HepG2 (cell line): ENCODE measurements at regions not wholly inside any gene's neighbourhood (a gene's known extent, or its start where the extent isn't known, plus 50 kb on each side); places are given as distances from the start of the nearest gene placed in this dataset.

ENCODE experiments used
- ATAC-seq: fragments of 200-7000 bp; cut with Tn5 transposase; 3 replicates; pipeline ENCODE4 v1.9.1; 2020; ENCODE audit warnings: mild to moderate bottlenecking, moderate library complexity
- BruUV-seq: library from RNA; stranded (reverse); fragments of 400-500 nt; replicated peaks from 2 replicates; lab custom pipeline; 2021; lab: Mats Ljungman, UMichigan
- CTCF ChIA-PET: fragments of 300-600 bp; formaldehyde crosslinking; extraction: SDS; loops from one replicate; lab custom pipeline; 2021; ENCODE audit warnings: low total read pairs, inconsistent platforms, low intra/inter-chr PET ratio; lab: Yijun Ruan, JAX
- POLR2A ChIA-PET: fragments of 350-600 bp; sonication (Branson Sonifier 250); formaldehyde crosslinking; loops from one replicate; lab custom pipeline; 2020; ENCODE audit warnings: antibody characterized with exemption, inconsistent platforms; lab: Yijun Ruan, JAX
- DNase-seq: peaks from one replicate; pipeline ENCODE4 v3.0.0-alpha.2; 2015; ENCODE audit warnings: low spot score
- FAIRE-seq: peaks from 3 replicates; lab custom pipeline; 2011; peaks lifted over from hg19 to GRCh38; lab: Jason Lieb, UNC
- H2AFZ ChIP-seq: one replicate; pipeline ENCODE4 v1.6.1; 2011; ENCODE audit warnings: low read length, inconsistent platforms
- H3K27ac ChIP-seq: fragments of 300-600 bp; 3 replicates; pipeline ENCODE4 v1.8.0; 2011; ENCODE audit warnings: mixed run types, mild to moderate bottlenecking, mixed read lengths, low read length, inconsistent platforms; ENCODE audit not compliant: insufficient read depth; ENCODE audit errors: extremely low read length
- H3K27me3 ChIP-seq, 2 experiments: fragments of 200-600 bp in 1 of 2; 2 replicates in 1 of 2; 3 replicates in 1 of 2; pipeline versions ENCODE4 v1.6.0 to v1.8.0; 2011; ENCODE audit warnings: low read length in 2 of 2, mild to moderate bottlenecking in 2 of 2, moderate library complexity in 2 of 2, inconsistent platforms in 1 of 2; ENCODE audit not compliant: insufficient read depth in 2 of 2, control insufficient read depth in 1 of 2
- H3K36me3 ChIP-seq, 2 experiments: fragments of 200-600 bp in 1 of 2; replicated peaks in 1 of 2; 2 replicates in 1 of 2; 3 replicates in 1 of 2; pipeline versions ENCODE4 v1.5.1 to v1.8.0; 2011; ENCODE audit warnings: low read length in 2 of 2, inconsistent platforms in 1 of 2; ENCODE audit not compliant: insufficient read depth in 2 of 2, control insufficient read depth in 1 of 2
- H3K4me1 ChIP-seq: 2 replicates; pipeline ENCODE4 v1.5.1; 2012; ENCODE audit warnings: low read length, inconsistent platforms; ENCODE audit not compliant: insufficient read depth
- H3K4me2 ChIP-seq: 2 replicates; pipeline ENCODE4 v1.6.0; 2011; ENCODE audit warnings: low read depth, low read length, inconsistent platforms
- H3K4me3 ChIP-seq, 3 experiments: fragments of 200-600 bp in 1 of 3; sonication (generic), shearing (Covaris generic) in 1 of 3; replicated peaks in 1 of 3; 2 replicates each; pipeline ENCODE4 v1.5.1; 2011 to 2016; ENCODE audit warnings: low read length in 3 of 3, inconsistent platforms in 2 of 3, low read depth in 2 of 3, mild to moderate bottlenecking in 2 of 3, control low read depth in 1 of 3, mixed read lengths in 1 of 3; ENCODE audit not compliant: insufficient read depth in 1 of 3
- H3K79me2 ChIP-seq: one replicate; pipeline ENCODE4 v1.6.1; 2011; ENCODE audit warnings: low read length, inconsistent platforms; ENCODE audit not compliant: insufficient read depth
- H3K9ac ChIP-seq: 2 replicates; pipeline ENCODE4 v1.6.0; 2011; ENCODE audit warnings: mild to moderate bottlenecking, low read depth, low read length, inconsistent platforms; ENCODE audit not compliant: insufficient read depth
- H3K9me3 ChIP-seq: 2 replicates; pipeline ENCODE4 v1.5.1; 2012; ENCODE audit warnings: mild to moderate bottlenecking, low read length
- H4K20me1 ChIP-seq: 2 replicates; pipeline ENCODE4 v1.6.0; 2011; ENCODE audit warnings: inconsistent platforms, mild to moderate bottlenecking, low read length, moderate library complexity; ENCODE audit not compliant: insufficient read depth
- CREB1 ChIP-seq, 2 experiments: fragments of 450-650 bp in 1 of 2; IDR thresholded peaks; 2 replicates each; pipeline ENCODE4 v1.6.1; 2016 to 2017; ENCODE audit warnings: control low read depth in 1 of 2, mild to moderate bottlenecking in 1 of 2, missing compliant biosample characterization in 1 of 2, missing genetic modification characterization in 1 of 2
- HNRNPLL ChIP-seq: fragments of 200-400 bp; formaldehyde crosslinking; IDR thresholded peaks from 2 replicates; pipeline ENCODE4 v1.6.1; 2017; ENCODE audit warnings: mild to moderate bottlenecking, low read depth, low read length; ENCODE audit not compliant: poor library complexity, severe bottlenecking
- LBX2 ChIP-seq: sonication (generic); formaldehyde crosslinking; IDR thresholded peaks from 2 replicates; pipeline ENCODE4 v1.5.0; 2020; ENCODE audit warnings: missing genetic modification reagents, mild to moderate bottlenecking, borderline replicate concordance
- MAFF ChIP-seq: IDR thresholded peaks from 2 replicates; pipeline ENCODE4 v1.6.1; 2011; ENCODE audit warnings: low read depth, low read length, improper control_type of control experiment
- XBP1 ChIP-seq: sonication (generic); formaldehyde crosslinking; IDR thresholded peaks from 2 replicates; pipeline ENCODE4 v1.5.0; 2020; ENCODE audit warnings: missing genetic modification reagents
- ZKSCAN8 ChIP-seq: IDR thresholded peaks from 2 replicates; pipeline ENCODE4 v1.6.1; 2016; ENCODE audit warnings: borderline replicate concordance, missing genetic modification reagents, missing compliant biosample characterization
- ZNF12 ChIP-seq: sonication (generic); formaldehyde crosslinking; IDR thresholded peaks from 2 replicates; pipeline ENCODE4 v1.5.0; 2020; ENCODE audit warnings: missing genetic modification reagents
- WGBS: methylation state at CpG from one replicate; pipeline ENCODE4 v1.1.6; 2017; ENCODE audit warnings: low lambda C conversion rate; 5-methylcytosine and 5-hydroxymethylcytosine counted together
- in situ Hi-C: cut with HindIII; loops from 2 replicates; pipeline ENCODE4 v1.10.0; 2017; ENCODE audit warnings: low pct_unique_long_range_greater_than_20kb; ENCODE audit not compliant: extremely low pct_ligation_motif_present
- intact Hi-C: fragments of 100-400 bp; cut with micrococcal nuclease; formaldehyde crosslinking; loops from one replicate; pipeline ENCODE4 v1.10.0; 2022; ENCODE audit not compliant: unreplicated experiment

DNA sequence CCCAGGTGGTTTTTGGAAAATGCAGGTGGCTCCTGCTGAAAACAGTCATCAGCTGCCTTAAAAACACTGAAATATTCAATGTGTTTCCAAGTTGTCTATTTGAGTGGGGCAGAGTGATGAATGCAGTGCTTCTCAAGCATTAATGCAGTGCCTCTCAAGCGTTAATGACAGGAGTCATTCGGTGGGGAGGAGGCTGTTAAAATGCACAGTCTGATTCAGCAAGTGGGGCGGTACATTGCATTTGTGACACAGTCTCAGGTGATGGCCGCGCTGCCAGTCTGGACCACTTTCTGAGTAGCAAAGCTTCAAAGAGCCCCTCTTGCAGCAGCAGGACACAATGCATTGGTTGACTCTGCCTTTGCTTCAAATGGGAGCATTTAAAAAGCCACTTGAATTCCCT lies 231.4 kb upstream of the RGPD4 start:
- no peaks in the 10 kb centered on the region for H3K79me2 ChIP-seq
- no peaks in the 10 kb centered on the region for H3K36me3 ChIP-seq
- H3K27me3 ChIP-seq = no peaks in the 10 kb centered on the region
- TF ChIP-seq ZKSCAN8 (CRISPR knock-in tag) = no peak
- TF ChIP-seq MAFF = no peak
- TF ChIP-seq HNRNPLL = no peak
- no peak for TF ChIP-seq LBX2
- no peak for TF ChIP-seq XBP1 (CRISPR knock-in tag)
- TF ChIP-seq, all 625 proteins: peak for 0
- ATAC-seq (no peak), FAIRE-seq (no peak), DNase-seq (no peak)
- Histone ChIP-seq H4K20me1 (no peaks in the 10 kb centered on the region), H3K27ac (no peak overlapping the region), H3K4me2 (no peak overlapping the region), H3K9ac (no peak overlapping the region), H3K4me1 (no peaks in the 10 kb centered on the region), H2AFZ (no peak overlapping the region), H3K9me3 (no peaks in the 10 kb centered on the region), H3K4me3 (no peak overlapping the region)
- in situ Hi-C loops (no loop called here), intact Hi-C loops (no loop called here)
- ChIA-PET CTCF (no interaction called here), POLR2A (no interaction called here)
- BruUV-seq = no TSS peak
- 18% methylated on average over 5 of the region's 5 CpGs for WGBS

DNA sequence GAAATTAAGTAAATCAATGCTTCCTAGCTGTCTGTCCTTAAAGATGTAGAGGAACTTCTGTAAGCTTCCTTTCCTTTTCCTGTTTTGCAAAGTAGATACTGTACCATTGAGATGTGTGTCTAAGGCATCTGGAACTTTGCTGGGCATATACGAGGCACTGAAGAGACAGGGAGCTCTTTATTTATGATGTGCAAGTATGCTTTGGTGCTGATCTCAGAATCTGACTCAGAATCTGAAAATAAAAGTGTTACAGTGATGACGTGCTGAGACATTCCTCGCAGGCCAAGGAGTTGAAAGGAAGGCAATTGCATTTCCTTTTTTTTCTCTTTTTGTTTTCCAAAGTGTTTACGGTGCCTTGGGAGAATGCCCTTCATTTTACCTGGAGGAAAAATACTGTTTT lies 230.9 kb upstream of the RGPD4 start:
- Histone ChIP-seq H3K4me3 (no peak overlapping the region), H3K79me2 (no peaks in the 10 kb centered on the region), H3K27ac (no peak overlapping the region), H2AFZ (no peak overlapping the region), H3K27me3 (no peaks in the 10 kb centered on the region), H4K20me1 (no peaks in the 10 kb centered on the region), H3K36me3 (no peaks in the 10 kb centered on the region), H3K4me1 (no peaks in the 10 kb centered on the region), H3K9ac (no peak overlapping the region), H3K4me2 (no peak overlapping the region), H3K9me3 (no peaks in the 10 kb centered on the region)
- intact Hi-C loops = no loop called here
- DNase-seq (no peak), FAIRE-seq (no peak), ATAC-seq (no peak)
- WGBS = 9% methylated on average over 4 of the region's 4 CpGs
- BruUV-seq = no TSS peak
- in situ Hi-C loops = no loop called here
- ChIA-PET CTCF (no interaction called here), POLR2A (no interaction called here)
- TF ChIP-seq CREB1 (IDR thresholded peaks at IDR 0.05) (0 out of 2 replicates have a peak, but pooled peaks have one; percentile 15), CREB1 (CRISPR knock-in tag; IDR thresholded peaks at IDR 0.05) (no peak), ZNF12 (CRISPR knock-in tag) (no peak)
